ENCODE measurements at regions not wholly inside any gene's neighbourhood (a gene's known extent, or its start where the extent isn't known, plus 50 kb on each side); places are given as distances from the start of the nearest gene placed in this dataset.

DNA sequence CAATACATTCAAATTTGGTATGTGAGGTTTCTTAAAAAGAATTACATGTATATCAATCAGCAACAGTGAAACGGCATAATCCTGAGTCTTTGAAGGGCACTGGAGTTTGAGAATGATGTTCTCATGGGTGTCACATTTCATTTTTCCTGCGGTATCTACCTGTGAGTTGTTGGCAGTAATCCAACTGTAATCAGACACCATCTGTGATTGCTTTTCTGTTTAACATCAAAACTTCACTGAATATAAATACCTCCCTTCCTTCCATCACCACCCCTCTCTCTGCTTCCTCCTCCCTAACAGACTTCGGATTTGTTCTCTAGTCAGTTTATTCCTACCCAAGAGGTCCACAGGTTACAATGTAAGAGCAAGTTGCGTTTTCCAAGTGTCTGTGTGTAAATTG is 275.2 kb upstream of the PCSK5 start:
- TF ChIP-seq, protein P1, sequence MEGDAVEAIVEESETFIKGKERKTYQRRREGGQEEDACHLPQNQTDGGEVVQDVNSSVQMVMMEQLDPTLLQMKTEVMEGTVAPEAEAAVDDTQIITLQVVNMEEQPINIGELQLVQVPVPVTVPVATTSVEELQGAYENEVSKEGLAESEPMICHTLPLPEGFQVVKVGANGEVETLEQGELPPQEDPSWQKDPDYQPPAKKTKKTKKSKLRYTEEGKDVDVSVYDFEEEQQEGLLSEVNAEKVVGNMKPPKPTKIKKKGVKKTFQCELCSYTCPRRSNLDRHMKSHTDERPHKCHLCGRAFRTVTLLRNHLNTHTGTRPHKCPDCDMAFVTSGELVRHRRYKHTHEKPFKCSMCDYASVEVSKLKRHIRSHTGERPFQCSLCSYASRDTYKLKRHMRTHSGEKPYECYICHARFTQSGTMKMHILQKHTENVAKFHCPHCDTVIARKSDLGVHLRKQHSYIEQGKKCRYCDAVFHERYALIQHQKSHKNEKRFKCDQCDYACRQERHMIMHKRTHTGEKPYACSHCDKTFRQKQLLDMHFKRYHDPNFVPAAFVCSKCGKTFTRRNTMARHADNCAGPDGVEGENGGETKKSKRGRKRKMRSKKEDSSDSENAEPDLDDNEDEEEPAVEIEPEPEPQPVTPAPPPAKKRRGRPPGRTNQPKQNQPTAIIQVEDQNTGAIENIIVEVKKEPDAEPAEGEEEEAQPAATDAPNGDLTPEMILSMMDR (IDR thresholded peaks at IDR 0.05): no peak
- no peak for TF ChIP-seq ZFX (IDR thresholded peaks at IDR 0.05; ENCODE audit: borderline replicate concordance)
